ENCODE measurements at regions not wholly inside any gene's neighbourhood (a gene's known extent, or its start where the extent isn't known, plus 50 kb on each side); places are given as distances from the start of the nearest gene placed in this dataset.

DNA sequence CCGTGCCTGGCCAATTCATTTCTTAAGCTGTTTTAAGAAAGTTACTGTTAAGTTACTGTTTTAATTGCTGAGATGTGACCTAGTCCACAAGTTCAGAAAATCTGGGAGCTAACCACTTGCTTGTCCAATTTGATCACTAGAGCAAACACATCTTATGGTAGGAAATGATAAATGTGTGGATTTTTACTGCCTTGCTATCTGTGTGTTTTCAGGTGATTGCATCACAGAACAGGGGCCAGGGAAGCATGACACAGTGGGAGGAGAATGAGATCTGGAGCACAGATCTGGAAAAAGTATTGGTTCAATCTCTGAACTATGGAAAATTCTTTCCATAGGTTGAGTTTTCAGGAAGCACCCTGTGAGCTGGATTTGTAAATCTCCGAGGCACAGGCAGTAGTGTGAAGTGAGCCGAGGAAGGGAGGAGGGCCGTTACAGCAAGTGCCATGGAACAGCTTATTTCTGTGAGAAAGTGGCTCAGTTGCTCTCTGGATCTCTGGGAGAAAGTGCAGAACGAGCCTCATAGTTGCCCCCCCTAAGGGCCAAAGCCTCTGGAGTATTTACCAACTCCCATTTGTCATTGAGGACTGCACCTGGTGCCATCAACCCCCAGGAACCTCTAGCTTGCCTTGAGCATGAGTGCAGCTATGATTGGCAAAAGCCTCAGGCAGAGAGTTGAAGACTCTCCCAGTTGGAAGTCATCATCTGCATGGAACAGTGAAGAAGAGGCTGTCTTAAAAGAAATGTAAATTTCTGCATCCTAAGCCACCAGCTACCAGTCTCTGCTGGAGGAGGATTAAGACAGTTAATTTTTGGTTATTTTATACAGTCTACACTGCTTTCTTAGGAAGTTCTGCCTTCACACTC is 161.8 kb upstream of the CLINT1 start:
- Mint-ChIP-seq H3K9me3 (no peaks in the 10 kb centered on the region), H3K4me1 (no peaks in the 10 kb centered on the region), H3K36me3 (ENCODE audit: insufficient read depth) (peaks cover 2% of the 10 kb centered on the region), H3K27me3 (peaks cover 62% of the 10 kb centered on the region), H3K4me3 (no peak overlapping the region), H3K27ac (ENCODE audit: low read depth) (no peak overlapping the region)
- DNase-seq (ENCODE audit: low spot score in 2 of 2) (no peak), ATAC-seq (replicated peaks; ENCODE audit: extremely low read depth, poor library complexity, severe bottlenecking) (no peak)

DNA sequence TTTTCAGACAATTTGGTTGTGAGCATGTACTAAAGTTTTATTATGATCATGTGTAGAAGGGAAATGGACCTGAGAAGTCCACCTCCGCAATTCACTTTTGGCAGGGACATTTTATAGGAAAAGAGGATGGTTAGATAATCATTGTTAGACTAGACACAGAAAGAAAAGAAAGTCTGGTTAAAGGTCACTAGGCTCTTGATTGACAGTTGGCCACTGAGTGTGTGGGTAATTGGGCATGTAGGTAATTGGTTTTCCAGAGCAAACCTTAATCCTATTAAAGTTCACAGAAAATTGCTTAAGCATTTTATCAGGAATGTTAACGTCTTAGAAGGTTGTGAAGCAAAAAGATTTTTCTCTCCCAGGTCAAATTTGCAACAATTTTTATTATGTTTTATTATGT is 158.5 kb upstream of the CLINT1 start:
- Mint-ChIP-seq H3K27me3 (peaks cover 58% of the 10 kb centered on the region), H3K4me3 (no peak overlapping the region), H3K4me1 (no peaks in the 10 kb centered on the region), H3K27ac (ENCODE audit: low read depth) (no peak overlapping the region), H3K36me3 (ENCODE audit: insufficient read depth) (no peaks in the 10 kb centered on the region), H3K9me3 (no peaks in the 10 kb centered on the region)
- DNase-seq (ENCODE audit: low spot score in 2 of 2) = no peak
- no peak for ATAC-seq (replicated peaks; ENCODE audit: extremely low read depth, poor library complexity, severe bottlenecking)

DNA sequence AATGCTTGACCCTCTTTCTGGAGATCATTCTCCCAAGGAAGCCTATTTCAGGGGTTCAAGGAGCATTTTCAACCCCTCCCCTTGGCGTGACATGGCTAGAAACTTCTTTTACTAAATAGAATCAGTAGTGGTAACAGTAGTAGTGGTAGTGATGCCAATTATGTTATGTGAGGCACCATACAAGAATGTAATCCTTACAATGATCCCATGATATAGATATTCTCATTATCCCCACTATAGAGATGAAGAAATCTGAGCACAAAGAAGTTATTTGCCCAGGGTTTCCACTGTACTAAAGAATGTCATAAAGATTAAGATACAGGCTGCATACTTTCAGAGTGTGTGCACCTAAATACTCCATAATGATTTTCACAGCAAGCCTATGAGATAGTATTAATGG is 155.4 kb upstream of the CLINT1 start:
- H3K27ac Mint-ChIP-seq (ENCODE audit: low read depth) = no peak overlapping the region
- H3K9me3 Mint-ChIP-seq = no peaks in the 10 kb centered on the region
- no peak overlapping the region for H3K4me3 Mint-ChIP-seq
- H3K27me3 Mint-ChIP-seq = peaks cover 61% of the 10 kb centered on the region
- ATAC-seq (replicated peaks; ENCODE audit: extremely low read depth, poor library complexity, severe bottlenecking) (no peak), DNase-seq (ENCODE audit: low spot score in 2 of 2) (no peak)
- H3K4me1 Mint-ChIP-seq = no peaks in the 10 kb centered on the region
- H3K36me3 Mint-ChIP-seq (ENCODE audit: insufficient read depth) = no peaks in the 10 kb centered on the region

DNA sequence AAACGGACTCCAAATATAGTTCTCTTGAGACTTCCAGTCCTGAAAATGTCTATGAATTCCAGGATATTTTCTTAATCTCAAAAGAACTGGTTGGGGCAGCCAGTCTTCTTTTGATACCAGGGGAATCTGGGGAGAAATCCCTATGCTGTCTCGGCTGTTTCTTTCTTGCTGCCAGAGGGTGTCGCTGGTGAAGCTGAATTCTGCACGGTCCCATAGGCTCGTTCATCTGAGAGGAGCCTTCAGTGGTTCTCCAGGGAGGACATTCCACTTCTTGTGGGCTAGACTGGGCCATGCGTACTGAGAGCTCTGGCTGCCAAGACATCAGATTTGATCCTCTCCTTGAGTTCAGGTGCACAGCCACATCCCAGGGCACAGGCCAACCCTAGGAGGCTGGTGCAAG is 155.0 kb upstream of the CLINT1 start:
- no peak for ATAC-seq (replicated peaks; ENCODE audit: extremely low read depth, poor library complexity, severe bottlenecking)
- Mint-ChIP-seq H3K4me3 (no peak overlapping the region), H3K4me1 (no peaks in the 10 kb centered on the region)

DNA sequence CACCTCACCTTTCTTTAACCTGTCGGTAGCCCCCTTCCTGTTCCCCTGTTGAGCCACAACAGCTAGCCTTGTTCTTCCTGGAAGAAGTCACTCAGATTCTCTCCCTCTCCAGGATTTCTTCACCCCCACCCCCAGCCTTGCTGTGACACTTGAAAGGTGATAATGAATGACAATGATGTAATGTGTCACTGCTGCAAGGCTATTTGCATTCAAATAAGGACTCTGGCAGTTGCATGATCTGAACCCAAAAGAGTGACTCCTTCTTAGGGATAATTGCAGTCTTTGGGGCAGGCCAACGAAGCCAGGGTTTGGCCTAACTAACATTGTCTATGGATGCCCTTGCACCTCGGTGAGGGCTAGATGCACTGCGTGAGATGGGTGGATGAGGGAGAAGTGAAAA is 154.4 kb upstream of the CLINT1 start:
- Mint-ChIP-seq H3K36me3 (ENCODE audit: insufficient read depth) (no peaks in the 10 kb centered on the region), H3K9me3 (no peaks in the 10 kb centered on the region), H3K4me1 (no peaks in the 10 kb centered on the region), H3K27me3 (peaks cover 61% of the 10 kb centered on the region), H3K4me3 (no peak overlapping the region), H3K27ac (ENCODE audit: low read depth) (no peak overlapping the region)
- ATAC-seq (replicated peaks; ENCODE audit: extremely low read depth, poor library complexity, severe bottlenecking) = no peak
- DNase-seq (ENCODE audit: low spot score in 2 of 2) = no peak

More for the DNA sequence above, 155.0 kb upstream of the CLINT1 start:
- DNase-seq (ENCODE audit: low spot score in 2 of 2) = no peak
- no peak overlapping the region for H3K27ac Mint-ChIP-seq (ENCODE audit: low read depth)
- peaks cover 61% of the 10 kb centered on the region for H3K27me3 Mint-ChIP-seq
- no peaks in the 10 kb centered on the region for H3K36me3 Mint-ChIP-seq (ENCODE audit: insufficient read depth)
- H3K9me3 Mint-ChIP-seq = no peaks in the 10 kb centered on the region

DNA sequence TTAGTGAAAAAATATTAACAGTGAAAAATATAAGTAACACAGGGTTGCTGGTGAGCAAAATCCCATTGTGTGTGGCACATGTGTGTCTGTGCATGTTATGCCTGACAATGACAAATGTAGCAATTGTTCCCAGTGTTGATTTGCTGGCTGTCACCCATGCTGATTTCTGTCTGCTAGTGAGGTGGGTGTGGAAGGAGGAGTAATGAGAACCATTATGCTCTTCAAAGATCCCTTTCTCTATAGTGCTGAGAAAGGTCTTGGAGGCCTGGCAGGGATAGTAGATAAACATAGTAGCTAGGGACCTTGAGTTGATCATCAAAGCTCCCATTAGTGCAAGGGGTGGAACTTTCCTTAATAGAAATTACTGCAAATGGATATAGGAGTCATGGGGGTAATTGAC is 152.5 kb upstream of the CLINT1 start:
- no peak overlapping the region for H3K4me3 Mint-ChIP-seq
- no peak overlapping the region for H3K27ac Mint-ChIP-seq (ENCODE audit: low read depth)
- H3K27me3 Mint-ChIP-seq = peaks cover 45% of the 10 kb centered on the region
- no peaks in the 10 kb centered on the region for H3K36me3 Mint-ChIP-seq (ENCODE audit: insufficient read depth)
- H3K9me3 Mint-ChIP-seq = no peaks in the 10 kb centered on the region
- H3K4me1 Mint-ChIP-seq = no peaks in the 10 kb centered on the region
- ATAC-seq (replicated peaks; ENCODE audit: extremely low read depth, poor library complexity, severe bottlenecking) (no peak), DNase-seq (ENCODE audit: low spot score in 2 of 2) (no peak)

DNA sequence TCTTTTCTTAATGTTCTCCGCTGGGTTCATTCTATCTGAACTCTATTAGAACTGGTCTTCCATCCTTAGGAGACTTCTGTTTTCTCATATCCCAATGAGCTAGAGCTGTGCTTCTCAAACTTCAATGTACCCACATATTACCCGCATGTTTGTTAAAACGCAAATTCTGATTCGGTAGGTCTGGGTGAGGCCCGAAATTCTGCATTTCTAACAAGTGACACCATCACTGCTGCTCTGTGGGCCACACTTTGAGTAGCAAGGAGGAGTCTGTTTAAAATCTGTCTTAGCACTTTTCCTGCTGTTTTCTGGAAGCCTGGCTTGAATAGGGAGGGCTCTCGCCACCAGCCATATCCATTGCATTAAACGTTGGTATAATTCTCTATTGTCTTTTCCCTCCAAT is 151.9 kb upstream of the CLINT1 start:
- H3K9me3 Mint-ChIP-seq = no peaks in the 10 kb centered on the region
- H3K27ac Mint-ChIP-seq (ENCODE audit: low read depth) = no peak overlapping the region
- no peaks in the 10 kb centered on the region for H3K4me1 Mint-ChIP-seq
- H3K27me3 Mint-ChIP-seq = peaks cover 44% of the 10 kb centered on the region
- H3K36me3 Mint-ChIP-seq (ENCODE audit: insufficient read depth) = no peaks in the 10 kb centered on the region
- no peak overlapping the region for H3K4me3 Mint-ChIP-seq
- DNase-seq (ENCODE audit: low spot score in 2 of 2) (no peak), ATAC-seq (replicated peaks; ENCODE audit: extremely low read depth, poor library complexity, severe bottlenecking) (no peak)

DNA sequence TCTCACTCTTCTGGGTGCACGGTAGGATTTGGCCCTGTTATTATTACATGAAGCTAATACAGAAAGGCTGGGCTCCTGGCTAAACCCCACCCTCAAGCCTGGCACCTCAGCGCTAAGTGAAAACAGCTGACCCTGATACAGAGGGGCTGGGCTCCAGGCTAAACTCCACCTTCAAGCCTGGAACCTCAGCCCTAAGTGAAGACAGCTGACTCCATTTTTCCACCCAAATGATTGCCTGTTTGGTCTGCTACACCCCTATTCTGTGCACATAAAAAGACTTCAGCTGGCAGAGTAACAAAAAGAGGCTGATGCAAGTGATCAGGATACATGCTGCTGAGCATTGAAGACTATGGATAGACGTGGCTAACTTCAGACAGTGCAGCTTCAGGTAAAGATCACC is 148.4 kb upstream of the CLINT1 start:
- Mint-ChIP-seq H3K27ac (ENCODE audit: low read depth) (no peak overlapping the region), H3K4me1 (no peaks in the 10 kb centered on the region), H3K4me3 (no peak overlapping the region), H3K9me3 (no peaks in the 10 kb centered on the region), H3K36me3 (ENCODE audit: insufficient read depth) (peaks cover 2% of the 10 kb centered on the region), H3K27me3 (peaks cover 36% of the 10 kb centered on the region)
- DNase-seq (ENCODE audit: low spot score in 2 of 2) (no peak), ATAC-seq (replicated peaks; ENCODE audit: extremely low read depth, poor library complexity, severe bottlenecking) (no peak)

DNA sequence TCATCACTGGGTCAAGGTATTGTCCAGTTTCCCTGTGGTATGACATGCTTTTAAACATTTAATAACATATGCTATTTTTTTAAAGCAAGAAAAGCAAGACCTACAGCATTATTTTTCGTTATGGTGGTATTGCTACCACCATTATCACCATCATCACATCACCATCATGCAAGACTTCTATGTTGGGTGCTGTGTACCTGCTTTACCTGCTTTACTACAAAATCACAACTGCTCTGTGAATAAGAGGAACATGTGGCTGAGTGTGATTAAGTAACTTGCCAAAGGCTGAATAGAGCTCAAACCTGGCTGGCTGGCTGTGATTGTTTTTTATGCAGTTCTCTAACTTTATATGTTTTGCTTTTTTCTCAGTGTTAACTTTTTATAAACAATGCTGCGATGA is 140.8 kb upstream of the CLINT1 start:
- H3K27me3 Mint-ChIP-seq = peaks cover 68% of the 10 kb centered on the region
- ATAC-seq (replicated peaks; ENCODE audit: extremely low read depth, poor library complexity, severe bottlenecking) (no peak), DNase-seq (ENCODE audit: low spot score in 2 of 2) (no peak)
- H3K4me3 Mint-ChIP-seq = no peak overlapping the region
- H3K4me1 Mint-ChIP-seq = peaks cover 4% of the 10 kb centered on the region
- no peak overlapping the region for H3K27ac Mint-ChIP-seq (ENCODE audit: low read depth)
- H3K36me3 Mint-ChIP-seq (ENCODE audit: insufficient read depth) = peaks cover 2% of the 10 kb centered on the region
- no peaks in the 10 kb centered on the region for H3K9me3 Mint-ChIP-seq

DNA sequence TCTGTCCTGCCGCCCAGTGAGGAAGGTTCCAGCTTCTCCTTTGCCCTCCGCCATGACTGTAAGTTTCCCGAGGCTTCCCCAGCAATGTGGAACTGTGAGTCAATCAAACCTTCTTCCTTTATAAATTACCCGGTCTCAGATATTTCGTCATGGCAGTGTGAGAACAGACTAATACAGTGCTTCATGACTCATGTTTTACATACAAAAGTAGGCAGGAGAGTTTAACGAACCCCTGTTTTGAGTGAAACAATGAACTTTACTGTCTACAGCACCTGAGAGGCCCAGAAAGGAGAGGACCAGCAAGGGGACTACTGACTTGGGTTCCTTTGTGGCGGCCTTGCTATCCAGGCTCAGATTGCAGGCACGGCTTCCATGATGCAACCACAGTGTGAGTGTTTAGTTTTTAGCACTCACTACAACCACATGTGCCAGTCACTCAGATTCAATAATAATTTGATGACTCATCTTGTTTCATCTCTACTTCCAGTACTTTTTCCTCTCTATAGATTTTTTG is 139.1 kb upstream of the CLINT1 start:
- H3K27ac Mint-ChIP-seq (ENCODE audit: low read depth) = no peak overlapping the region
- H3K4me3 Mint-ChIP-seq = no peak overlapping the region
- H3K36me3 Mint-ChIP-seq (ENCODE audit: insufficient read depth) = peaks cover 5% of the 10 kb centered on the region
- H3K4me1 Mint-ChIP-seq = peaks cover 16% of the 10 kb centered on the region
- peaks cover 70% of the 10 kb centered on the region for H3K27me3 Mint-ChIP-seq
- no peak for DNase-seq (ENCODE audit: low spot score in 2 of 2)
- ATAC-seq (replicated peaks; ENCODE audit: extremely low read depth, poor library complexity, severe bottlenecking) = no peak
- H3K9me3 Mint-ChIP-seq = no peaks in the 10 kb centered on the region

DNA sequence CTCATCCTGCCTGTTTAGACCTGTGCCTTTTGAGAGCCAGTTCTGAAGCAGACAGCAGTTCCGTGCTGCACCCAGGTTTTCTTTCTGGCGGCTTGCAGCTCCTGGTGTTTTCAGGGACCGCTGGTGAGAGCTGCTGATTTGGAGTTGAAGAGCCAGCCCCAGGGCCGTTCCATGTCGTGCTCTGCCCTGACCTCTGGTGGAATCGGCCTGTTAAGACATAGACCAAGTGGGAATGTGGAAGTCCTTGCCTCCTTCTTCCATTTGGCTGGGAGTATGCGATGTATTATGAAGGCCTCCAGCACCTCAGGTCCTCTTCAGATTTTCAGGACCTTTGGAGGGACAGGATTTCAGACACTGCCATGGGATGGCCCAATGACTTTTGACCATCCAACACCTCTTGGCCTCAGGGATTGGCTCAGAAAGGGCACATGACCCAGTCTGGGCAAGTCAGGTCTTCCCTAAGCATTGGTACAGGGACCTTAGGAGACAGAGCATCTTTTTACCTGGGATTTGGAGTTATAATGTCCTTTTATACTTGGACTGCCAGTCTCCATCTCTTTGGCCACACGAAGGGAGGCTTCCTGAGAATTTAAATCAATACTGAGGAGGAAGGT is 136.1 kb upstream of the CLINT1 start:
- ATAC-seq (replicated peaks; ENCODE audit: extremely low read depth, poor library complexity, severe bottlenecking) (peak; percentile 53), DNase-seq (ENCODE audit: low spot score in 2 of 2) (no peak)
- Mint-ChIP-seq H3K9me3 (no peaks in the 10 kb centered on the region), H3K4me3 (peak overlapping the region; percentile 40), H3K36me3 (ENCODE audit: insufficient read depth) (peaks cover 4% of the 10 kb centered on the region), H3K27ac (ENCODE audit: low read depth) (no peak overlapping the region), H3K4me1 (peaks cover 19% of the 10 kb centered on the region), H3K27me3 (peaks cover 66% of the 10 kb centered on the region)

DNA sequence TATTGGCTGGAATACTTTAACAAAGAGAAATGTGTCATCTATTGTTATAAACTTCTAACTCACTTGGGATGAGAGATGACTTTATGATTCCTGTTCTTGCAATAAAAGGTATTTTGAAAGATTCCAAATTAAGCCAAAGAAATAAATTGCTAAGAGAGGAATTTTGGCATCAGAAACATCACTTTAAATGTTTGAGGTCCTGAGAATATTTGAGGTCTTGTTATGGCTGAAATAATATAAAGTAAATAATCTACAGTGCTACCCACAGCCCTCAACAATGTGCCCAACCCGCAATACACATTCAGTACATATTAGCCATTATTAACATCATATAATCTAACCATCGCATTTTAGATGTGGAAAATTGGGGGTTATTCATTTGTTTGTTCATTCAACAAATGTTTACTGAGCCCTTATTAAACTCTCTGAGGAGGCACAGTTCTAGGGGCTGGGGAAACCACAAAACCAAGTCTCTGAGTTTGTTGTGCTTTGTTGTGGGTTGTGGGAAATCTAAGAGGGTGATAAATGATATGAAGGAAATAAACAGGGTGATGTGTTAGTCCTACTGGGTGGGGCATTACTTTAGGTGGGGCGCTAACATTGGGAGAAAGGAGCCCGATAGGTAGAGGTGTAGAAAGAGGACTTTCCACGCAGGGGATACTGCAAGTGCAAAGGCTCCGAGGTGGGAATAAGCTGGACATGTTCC is 135.2 kb upstream of the CLINT1 start:
- H3K4me1 Mint-ChIP-seq = peaks cover 19% of the 10 kb centered on the region
- peak; percentile 97 for ATAC-seq (replicated peaks; ENCODE audit: extremely low read depth, poor library complexity, severe bottlenecking)
- H3K27ac Mint-ChIP-seq (ENCODE audit: low read depth) = no peak overlapping the region
- peak in 1 of 2 donors; percentile 44 for DNase-seq (ENCODE audit: low spot score in 2 of 2)
- peak overlapping the region; percentile 40 for H3K4me3 Mint-ChIP-seq
- peaks cover 70% of the 10 kb centered on the region for H3K27me3 Mint-ChIP-seq
- H3K36me3 Mint-ChIP-seq (ENCODE audit: insufficient read depth) = peaks cover 4% of the 10 kb centered on the region
- no peaks in the 10 kb centered on the region for H3K9me3 Mint-ChIP-seq

Data from central memory CD8-positive, alpha-beta T cell (primary cell).